SJSA1 (cell line): ENCODE measurements at regions not wholly inside any gene's neighbourhood (a gene's known extent, or its start where the extent isn't known, plus 50 kb on each side); places are given as distances from the start of the nearest gene placed in this dataset.
"Not testable (repeated sequence)": the region's sequence is repeated elsewhere in the genome, so short reads cannot be mapped to it uniquely, and the experiment has no call there.

ENCODE experiments used
- DNase-seq, 2 experiments: peaks; one replicate each; pipeline ENCODE4 v3.0.0-alpha.2; 2015 to 2020; ENCODE audit warnings: low spot score in 2 of 2, low read depth in 1 of 2
- H3K27ac ChIP-seq: fragments of 250-450 bp; sonication (Bioruptor Pico); 2 replicates; pipeline ENCODE4 v1.5.1; 2020; ENCODE audit warnings: mild to moderate bottlenecking, moderate library complexity
- H3K27me3 ChIP-seq: fragments of 250-450 bp; sonication (Bioruptor Pico); replicated peaks from 2 replicates; pipeline ENCODE4 v1.5.1; 2020; ENCODE audit warnings: mild to moderate bottlenecking, moderate library complexity
- H3K36me3 ChIP-seq: fragments of 250-450 bp; sonication (Bioruptor Pico); 2 replicates; pipeline ENCODE4 v1.5.1; 2020; ENCODE audit warnings: mild to moderate bottlenecking
- H3K4me1 ChIP-seq: fragments of 250-450 bp; sonication (Bioruptor Pico); replicated peaks from 2 replicates; pipeline ENCODE4 v1.6.1; 2021; ENCODE audit warnings: mild to moderate bottlenecking
- H3K4me3 ChIP-seq: fragments of 250-450 bp; sonication (Bioruptor Pico); 2 replicates; pipeline ENCODE4 v1.5.1; 2020; ENCODE audit warnings: mild to moderate bottlenecking
- H3K9me3 ChIP-seq: fragments of 250-450 bp; sonication (Bioruptor Pico); replicated peaks from 2 replicates; pipeline ENCODE4 v1.5.1; 2020; ENCODE audit warnings: mild to moderate bottlenecking

DNA sequence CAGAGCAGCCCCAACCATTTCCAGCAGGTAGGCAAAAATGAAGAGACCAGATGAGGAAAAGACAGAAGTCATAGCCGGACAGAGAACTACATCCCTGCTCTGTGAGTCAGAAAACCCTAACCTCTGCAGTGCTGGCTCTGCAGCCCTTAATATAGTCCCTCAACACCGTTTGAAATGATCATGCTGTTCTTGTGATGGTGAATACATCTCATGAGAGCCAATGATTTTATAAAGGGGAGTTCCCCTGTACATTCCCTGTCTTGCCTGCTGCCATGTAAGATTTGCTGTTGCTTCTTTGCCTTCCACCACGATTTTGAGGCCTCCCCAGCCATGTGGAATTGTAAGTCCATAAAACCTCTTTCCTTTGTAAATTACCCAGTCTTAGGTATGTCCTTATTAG lies 216.8 kb upstream of the RFX3 start:
- H3K4me1 ChIP-seq = peaks cover 15% of the 10 kb centered on the region
- H3K27ac ChIP-seq = no peak overlapping the region
- no peaks in the 10 kb centered on the region for H3K27me3 ChIP-seq
- no peak overlapping the region for H3K4me3 ChIP-seq
- DNase-seq = no peak
- H3K36me3 ChIP-seq = no peaks in the 10 kb centered on the region
- no peaks in the 10 kb centered on the region for H3K9me3 ChIP-seq

DNA sequence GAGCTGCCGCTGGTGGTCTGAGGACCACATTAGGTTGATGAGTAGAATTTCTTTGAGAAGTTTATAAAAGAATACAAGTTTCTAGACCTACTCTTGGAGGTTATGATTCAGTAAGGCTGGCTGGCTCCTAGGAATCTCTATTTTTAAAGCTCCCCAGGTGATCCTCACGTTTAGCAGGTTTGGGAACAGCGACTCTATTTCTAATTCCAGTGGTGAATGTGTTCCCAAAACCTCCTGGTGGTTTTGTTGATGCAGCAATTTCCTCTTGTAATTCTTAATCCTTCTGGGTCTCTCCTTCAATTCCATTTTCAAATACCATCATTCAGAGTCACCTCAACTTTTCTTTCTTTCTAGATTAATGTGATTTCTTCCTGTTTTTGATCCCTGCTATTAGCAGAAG lies 215.9 kb upstream of the RFX3 start:
- no peaks in the 10 kb centered on the region for H3K9me3 ChIP-seq
- H3K36me3 ChIP-seq = no peaks in the 10 kb centered on the region
- no peak overlapping the region for H3K27ac ChIP-seq
- no peaks in the 10 kb centered on the region for H3K27me3 ChIP-seq
- H3K4me3 ChIP-seq = no peak overlapping the region
- H3K4me1 ChIP-seq = peaks cover 10% of the 10 kb centered on the region
- DNase-seq = no peak

DNA sequence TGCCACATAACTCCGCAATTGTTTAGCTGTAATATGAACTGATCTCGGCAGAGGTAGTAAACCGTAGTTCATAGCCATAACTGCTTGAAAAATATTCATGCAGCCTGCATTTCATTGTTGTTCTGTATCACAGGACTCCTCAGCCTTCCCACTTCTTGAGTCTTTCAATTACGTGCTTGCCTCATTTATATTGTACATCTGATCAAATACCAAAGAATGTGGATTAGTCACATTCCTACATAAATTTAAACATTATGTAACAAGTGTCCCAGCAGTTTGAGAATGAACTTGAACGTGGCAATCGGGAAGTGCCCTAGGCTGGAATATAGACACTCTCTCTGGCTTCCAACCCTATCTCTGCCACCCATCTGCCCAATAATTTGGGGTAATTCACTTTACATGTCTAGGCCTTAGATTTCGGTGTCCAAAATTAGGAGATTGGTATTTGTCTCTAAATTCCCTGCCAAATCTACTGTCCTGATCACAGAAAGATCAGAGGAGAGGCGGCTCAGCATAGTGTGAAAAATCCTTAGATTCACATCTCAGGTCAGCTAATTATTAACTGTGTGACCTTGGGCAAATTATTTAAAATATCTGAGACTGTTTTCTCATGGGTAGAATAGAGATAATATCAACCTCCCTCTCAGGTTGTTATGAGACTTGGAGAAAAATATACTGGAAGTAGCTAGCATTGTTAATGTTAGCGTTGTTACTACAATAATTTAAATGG lies 215.1 kb upstream of the RFX3 start:
- H3K27me3 ChIP-seq = no peaks in the 10 kb centered on the region
- no peak overlapping the region for H3K27ac ChIP-seq
- H3K9me3 ChIP-seq = no peaks in the 10 kb centered on the region
- DNase-seq = no peak
- H3K36me3 ChIP-seq = no peaks in the 10 kb centered on the region
- no peak overlapping the region for H3K4me3 ChIP-seq
- H3K4me1 ChIP-seq = peaks cover 1% of the 10 kb centered on the region

DNA sequence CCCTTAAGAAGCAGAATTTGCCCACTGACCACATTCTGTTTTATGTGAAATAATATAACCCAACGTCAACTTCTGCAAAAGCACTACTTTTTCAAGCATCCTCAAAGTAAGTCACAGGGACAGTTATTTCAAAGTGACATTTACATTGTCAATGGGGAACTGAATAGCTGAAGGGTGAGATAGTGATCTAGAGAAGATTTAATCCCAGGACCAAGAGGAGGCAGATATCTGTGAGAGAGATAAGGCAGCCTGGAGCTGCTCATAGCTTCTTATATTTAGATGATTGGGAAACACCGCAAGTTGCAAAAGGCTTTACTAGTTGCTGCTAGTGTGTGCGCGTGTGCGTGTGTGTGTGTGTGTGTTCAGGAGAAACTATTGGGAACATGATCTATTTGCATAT lies 210.4 kb upstream of the RFX3 start:
- no peaks in the 10 kb centered on the region for H3K27me3 ChIP-seq
- no peaks in the 10 kb centered on the region for H3K36me3 ChIP-seq
- H3K27ac ChIP-seq = no peak overlapping the region
- no peaks in the 10 kb centered on the region for H3K9me3 ChIP-seq
- no peak for DNase-seq
- H3K4me1 ChIP-seq = peaks cover 15% of the 10 kb centered on the region
- H3K4me3 ChIP-seq = no peak overlapping the region

DNA sequence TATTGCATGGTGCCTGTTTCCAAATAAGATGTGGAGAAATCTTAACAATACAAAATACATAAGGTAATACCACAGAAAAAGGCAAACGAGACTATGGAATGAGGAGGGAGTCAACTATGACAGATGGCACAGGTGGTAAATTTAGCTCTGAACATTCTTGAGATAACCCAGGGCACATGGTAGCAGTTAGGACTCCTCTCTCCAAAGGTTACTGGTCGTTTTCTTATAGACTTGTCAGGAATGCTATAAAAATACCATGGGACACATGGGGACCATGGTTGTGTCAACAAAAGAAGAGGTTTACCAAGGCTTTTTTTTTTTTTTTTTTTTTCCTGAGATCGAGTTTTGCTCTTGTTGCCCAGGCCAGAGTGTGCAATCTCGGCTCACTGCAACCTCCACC lies 209.4 kb upstream of the RFX3 start:
- H3K9me3 ChIP-seq = no peaks in the 10 kb centered on the region
- DNase-seq = no peak

DNA sequence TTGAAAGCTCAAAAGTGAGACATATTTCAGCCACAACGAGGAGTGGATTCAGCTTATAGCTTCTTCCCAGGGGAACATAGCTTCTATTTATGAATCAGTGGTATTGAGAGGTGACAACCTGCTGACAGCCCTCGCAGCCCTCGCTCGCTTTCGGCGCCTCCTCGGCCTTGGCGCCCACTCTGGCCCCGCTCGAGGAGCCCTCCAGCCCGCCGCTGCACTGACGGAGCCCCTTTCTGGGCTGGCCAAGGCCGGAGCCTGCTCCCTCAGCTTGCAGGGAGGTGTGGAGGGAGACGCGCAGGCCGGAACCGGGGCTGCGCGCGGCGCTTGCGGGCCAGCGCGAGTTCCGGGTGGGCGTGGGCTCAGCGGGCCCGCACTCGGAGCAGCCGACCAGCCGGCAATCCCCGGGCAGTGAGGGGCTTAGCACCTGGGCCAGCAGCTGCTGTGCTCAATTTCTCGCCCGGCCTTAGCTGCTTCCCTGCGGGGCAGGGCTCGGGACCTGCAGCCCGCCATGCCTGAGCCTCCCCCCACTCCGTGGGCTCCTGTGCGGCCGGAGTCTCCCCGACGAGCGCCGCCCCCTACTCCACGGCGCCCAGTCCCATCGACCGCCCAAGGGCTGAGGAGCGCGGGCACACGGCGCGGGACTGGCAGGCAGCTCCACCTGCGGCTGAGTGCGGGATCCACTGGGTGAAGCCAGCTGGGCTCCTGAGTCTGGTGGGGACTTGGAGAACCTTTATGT lies 207.9 kb upstream of the RFX3 start:
- H3K4me1 ChIP-seq = peaks cover 15% of the 10 kb centered on the region
- not testable (repeated sequence) for H3K9me3 ChIP-seq, DNase-seq, H3K36me3 ChIP-seq, H3K4me3 ChIP-seq, H3K27me3 ChIP-seq, H3K27ac ChIP-seq

More for the DNA sequence above, 209.4 kb upstream of the RFX3 start:
- no peak overlapping the region for H3K4me3 ChIP-seq
- H3K36me3 ChIP-seq = no peaks in the 10 kb centered on the region
- H3K27me3 ChIP-seq = no peaks in the 10 kb centered on the region
- peaks cover 15% of the 10 kb centered on the region for H3K4me1 ChIP-seq
- H3K27ac ChIP-seq = no peak overlapping the region

DNA sequence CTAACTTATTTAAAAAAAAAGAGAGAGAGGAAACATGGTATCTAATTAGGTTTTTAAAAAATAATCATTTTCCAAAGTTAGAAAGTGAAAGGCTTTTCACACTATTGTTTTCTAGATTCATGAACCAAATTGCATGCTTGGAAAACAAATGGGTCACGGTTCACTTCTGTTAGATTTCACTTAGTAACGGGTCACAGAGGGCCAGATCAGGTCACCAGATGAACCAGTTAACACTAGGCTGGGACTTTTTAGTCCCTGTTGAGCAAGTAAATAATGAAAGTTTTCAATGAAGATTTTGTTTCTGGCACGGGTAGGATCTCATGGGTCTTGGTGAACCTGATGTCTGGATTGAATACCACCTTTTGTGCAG lies 207.2 kb upstream of the RFX3 start:
- Histone ChIP-seq H3K4me3 (no peak overlapping the region), H3K27ac (0 out of 2 replicates have a peak overlapping the region, but pooled peaks have one; percentile 15)

DNA sequence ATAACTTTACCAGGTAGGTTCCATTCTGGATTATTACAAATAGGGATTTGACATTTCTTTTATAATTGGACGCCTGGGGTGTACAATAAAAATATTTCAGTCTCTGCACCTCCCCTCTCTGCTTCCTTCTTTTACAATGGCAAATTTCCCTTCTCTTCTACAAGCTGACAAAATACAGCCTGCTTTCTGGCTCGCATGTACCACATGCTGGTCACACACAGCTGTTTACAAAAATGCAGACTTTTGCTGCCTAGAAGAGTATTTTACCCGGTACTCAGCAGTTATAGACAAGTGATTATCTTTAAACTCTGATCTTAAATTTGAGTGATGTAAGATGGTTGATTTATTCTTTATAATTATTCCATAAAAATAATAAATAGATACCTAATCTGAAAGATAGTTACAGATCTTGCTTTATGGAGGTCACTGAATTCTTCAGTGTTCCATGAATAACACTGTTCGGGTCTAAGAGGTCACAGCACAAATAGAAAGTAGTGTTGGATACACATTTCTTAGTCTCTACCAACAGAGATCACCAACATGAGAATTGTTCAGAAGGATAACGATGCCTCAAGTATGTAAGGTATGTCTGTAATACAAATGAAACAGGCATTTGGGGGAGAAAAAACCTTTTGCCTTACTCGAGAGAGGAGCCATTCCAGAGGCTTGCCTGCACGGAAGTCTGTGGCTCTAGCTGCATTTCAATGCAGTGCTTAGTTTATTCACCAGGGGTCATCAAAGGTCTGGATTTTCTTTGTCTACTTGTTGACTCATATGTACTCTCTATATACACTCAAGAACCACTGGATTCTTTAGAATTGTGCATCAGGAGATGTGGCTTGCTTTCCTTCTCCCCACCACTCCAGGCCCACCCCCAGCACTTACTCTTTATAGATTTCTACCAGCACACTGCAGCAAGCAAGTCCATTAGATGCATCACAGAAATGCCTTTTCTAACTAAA lies 206.6 kb upstream of the RFX3 start:
- Histone ChIP-seq H3K27ac (peak overlapping the region; percentile 51), H3K36me3 (no peaks in the 10 kb centered on the region), H3K9me3 (no peaks in the 10 kb centered on the region), H3K4me3 (0 out of 2 replicates have a peak overlapping the region, but pooled peaks have one; percentile 11), H3K27me3 (no peaks in the 10 kb centered on the region), H3K4me1 (peaks cover 18% of the 10 kb centered on the region)
- DNase-seq = peak; percentile 60 to 85

More for the DNA sequence above, 207.2 kb upstream of the RFX3 start:
- H3K9me3 ChIP-seq = no peaks in the 10 kb centered on the region
- no peaks in the 10 kb centered on the region for H3K27me3 ChIP-seq
- H3K4me1 ChIP-seq = peaks cover 15% of the 10 kb centered on the region
- no peak for DNase-seq
- no peaks in the 10 kb centered on the region for H3K36me3 ChIP-seq

DNA sequence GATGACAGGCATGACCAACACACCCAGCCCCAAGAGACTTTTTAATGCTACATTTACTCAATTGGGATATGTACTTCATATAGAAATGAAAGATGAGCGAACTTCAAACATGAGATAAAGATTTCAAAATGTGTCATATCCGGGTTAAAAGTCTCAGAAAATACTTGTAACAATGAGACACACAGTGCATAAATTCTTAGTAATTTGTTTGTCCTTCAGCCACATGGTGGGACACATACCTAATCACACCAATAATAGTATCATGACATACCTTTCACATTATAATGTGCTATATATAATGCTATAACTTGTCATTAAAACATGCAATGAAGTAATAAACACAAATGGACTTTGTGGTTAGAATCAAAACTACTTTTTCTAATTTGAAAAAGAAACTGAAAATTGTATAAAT lies 204.7 kb upstream of the RFX3 start:
- no peak overlapping the region for H3K27ac ChIP-seq
- H3K27me3 ChIP-seq = no peaks in the 10 kb centered on the region
- no peaks in the 10 kb centered on the region for H3K9me3 ChIP-seq
- no peak overlapping the region for H3K4me3 ChIP-seq
- H3K4me1 ChIP-seq = peaks cover 18% of the 10 kb centered on the region
- DNase-seq = no peak
- H3K36me3 ChIP-seq = no peaks in the 10 kb centered on the region

DNA sequence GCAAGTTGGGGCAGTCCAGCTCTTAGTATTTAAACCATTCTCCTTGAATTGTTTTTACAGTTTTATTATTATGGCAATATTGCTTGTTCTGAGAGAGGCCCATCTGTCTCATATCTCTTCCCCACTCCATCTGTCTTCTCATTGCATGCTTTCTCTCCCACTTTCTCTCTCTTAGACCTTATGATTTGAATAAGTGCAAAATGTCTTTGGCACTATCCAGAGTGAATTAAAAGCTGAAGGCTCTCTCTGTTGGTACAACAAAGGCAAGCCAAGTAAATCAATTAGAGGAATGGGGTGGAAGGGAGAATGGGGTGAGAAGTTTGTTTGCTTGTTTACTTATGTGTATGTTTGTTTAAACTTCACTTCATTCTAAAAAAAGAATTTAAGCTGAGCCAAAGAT lies 195.3 kb upstream of the RFX3 start:
- Histone ChIP-seq H3K27me3 (no peaks in the 10 kb centered on the region), H3K4me3 (no peak overlapping the region), H3K36me3 (no peaks in the 10 kb centered on the region), H3K27ac (no peak overlapping the region), H3K9me3 (no peaks in the 10 kb centered on the region), H3K4me1 (no peaks in the 10 kb centered on the region)
- DNase-seq = no peak

DNA sequence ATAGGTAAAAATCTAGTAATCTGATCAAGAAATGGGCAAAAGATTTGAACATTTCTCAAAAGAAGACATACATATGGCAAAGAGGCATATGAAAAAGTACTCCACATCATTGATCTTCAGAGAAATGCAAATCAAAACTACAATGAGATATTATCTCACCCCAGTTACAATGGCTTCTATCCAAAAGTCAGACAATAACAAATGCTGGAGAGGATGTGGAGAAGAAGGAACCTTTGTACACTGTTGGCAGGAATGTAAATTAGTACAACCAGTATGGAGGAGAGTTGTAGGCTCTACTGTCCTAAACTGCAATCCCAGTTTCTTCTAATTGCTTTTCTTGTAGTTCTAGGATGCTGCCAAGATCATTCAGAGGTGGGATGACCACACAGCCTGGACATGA lies 193.5 kb upstream of the RFX3 start:
- Histone ChIP-seq H3K9me3 (no peaks in the 10 kb centered on the region), H3K4me3 (no peak overlapping the region), H3K27ac (no peak overlapping the region), H3K4me1 (no peaks in the 10 kb centered on the region), H3K27me3 (no peaks in the 10 kb centered on the region), H3K36me3 (no peaks in the 10 kb centered on the region)
- DNase-seq = no peak

DNA sequence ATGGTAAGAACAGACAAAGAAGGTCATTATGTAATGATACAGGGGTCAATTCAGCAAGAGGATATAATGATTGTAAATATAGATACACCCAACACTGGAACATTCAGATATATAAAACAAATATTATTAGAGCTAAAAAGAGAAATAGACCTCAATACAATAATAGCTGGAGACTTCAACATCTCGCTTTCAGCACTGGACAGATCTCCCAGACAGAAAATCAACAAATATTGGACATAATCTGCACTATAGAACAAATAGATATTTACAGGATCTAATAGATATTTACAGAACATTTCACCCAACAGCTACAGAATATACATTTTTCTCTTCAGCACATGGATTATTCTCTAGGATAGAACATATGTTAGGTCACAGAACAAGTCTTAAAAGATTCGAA lies 190.6 kb upstream of the RFX3 start:
- Histone ChIP-seq H3K36me3 (no peaks in the 10 kb centered on the region), H3K4me3 (no peak overlapping the region), H3K27ac (no peak overlapping the region), H3K27me3 (no peaks in the 10 kb centered on the region), H3K9me3 (no peaks in the 10 kb centered on the region), H3K4me1 (no peaks in the 10 kb centered on the region)
- DNase-seq = no peak

DNA sequence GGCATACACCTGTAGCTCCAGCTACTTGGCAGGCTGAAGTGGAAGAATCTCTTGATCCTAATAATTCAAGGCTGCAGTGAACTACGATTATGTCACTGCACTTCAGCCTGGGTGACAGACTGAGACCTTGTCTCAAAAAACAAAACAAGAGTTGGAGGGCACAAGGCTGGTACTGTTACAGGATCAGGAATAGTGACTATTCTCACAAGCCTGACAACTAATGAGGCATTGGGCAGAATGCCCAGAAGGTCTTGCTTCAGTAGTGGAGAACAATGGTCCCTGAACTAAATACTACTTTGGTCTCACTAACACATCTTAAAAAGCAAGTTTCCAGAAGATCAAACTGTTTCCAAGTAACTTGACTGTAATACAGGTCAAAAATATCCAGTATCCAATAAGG lies 182.9 kb upstream of the RFX3 start:
- Histone ChIP-seq H3K27me3 (no peaks in the 10 kb centered on the region), H3K27ac (no peak overlapping the region), H3K9me3 (no peaks in the 10 kb centered on the region), H3K4me3 (no peak overlapping the region), H3K4me1 (no peaks in the 10 kb centered on the region), H3K36me3 (no peaks in the 10 kb centered on the region)
- DNase-seq = no peak

DNA sequence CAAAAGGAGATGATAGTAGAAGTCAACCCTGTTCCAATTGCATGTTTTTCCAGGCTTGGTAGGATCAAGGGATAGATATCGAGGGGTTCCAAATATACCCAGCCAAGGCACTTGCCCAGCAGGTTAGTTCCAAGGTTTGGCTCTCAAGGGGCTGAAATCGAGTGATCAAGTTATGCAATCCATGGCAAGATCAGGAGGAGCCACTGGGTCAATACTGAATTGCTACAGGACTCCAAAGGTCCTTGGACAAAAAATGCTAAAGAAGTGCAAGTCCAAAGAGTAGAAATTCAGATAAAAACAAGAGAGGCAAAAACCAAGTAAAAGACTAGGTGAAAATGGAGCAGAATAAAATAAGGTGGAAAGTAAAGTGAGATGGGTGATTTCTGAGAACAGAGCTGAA lies 179.1 kb upstream of the RFX3 start:
- Histone ChIP-seq H3K9me3 (no peaks in the 10 kb centered on the region), H3K36me3 (no peaks in the 10 kb centered on the region), H3K27me3 (no peaks in the 10 kb centered on the region), H3K27ac (no peak overlapping the region), H3K4me3 (no peak overlapping the region), H3K4me1 (no peaks in the 10 kb centered on the region)
- DNase-seq = no peak
